Kidney (tissue), 13 donors: ENCODE measurements at regions not wholly inside any gene's neighbourhood (a gene's known extent, or its start where the extent isn't known, plus 50 kb on each side); places are given as distances from the start of the nearest gene placed in this dataset.
A peak's percentile ranks its signal among the peaks of the same experiment; 100 is the strongest.

Experiments used
- DNase-seq, 5 donors: peaks; one replicate each; pipeline ENCODE4 v3.0.0-alpha.2; 2013 to 2020
- FAIRE-seq: peaks from 2 replicates; lab custom pipeline; 2012; peaks lifted over from hg19 to GRCh38; lab: Jason Lieb, UNC
- H3K27ac ChIP-seq, 2 donors: one replicate each; pipeline ENCODE4 v1.7.0; 2013; ENCODE audit warnings: low read depth in 2 of 2, low read length in 2 of 2, inconsistent platforms in 1 of 2
- H3K27me3 ChIP-seq: one replicate; pipeline ENCODE4 v1.7.1; 2013; ENCODE audit warnings: low read length, inconsistent platforms; ENCODE audit not compliant: control insufficient read depth, insufficient read depth
- H3K36me3 ChIP-seq, 3 donors: one replicate each; pipeline versions ENCODE4 v1.7.0 to v1.7.1; 2013; ENCODE audit warnings: low read length in 3 of 3, control low read depth in 1 of 3, inconsistent platforms in 1 of 3; ENCODE audit not compliant: insufficient read depth in 3 of 3, control insufficient read depth in 2 of 3
- H3K4me1 ChIP-seq, 3 donors: one replicate each; pipeline versions ENCODE4 v1.7.0 to v1.7.1; 2013; ENCODE audit warnings: low read length in 3 of 3, inconsistent platforms in 1 of 3, low read depth in 1 of 3; ENCODE audit not compliant: control insufficient read depth in 2 of 3, insufficient read depth in 2 of 3
- H3K4me3 ChIP-seq, 3 donors: one replicate each; pipeline versions ENCODE4 v1.7.0 to v1.8.1; 2013; ENCODE audit warnings: low read length in 3 of 3, control low read depth in 1 of 3, inconsistent platforms in 1 of 3
- H3K9ac ChIP-seq, 3 donors: one replicate each; pipeline versions ENCODE4 v1.7.0 to v1.7.1; 2013; ENCODE audit warnings: low read length in 3 of 3, control low read depth in 1 of 3, inconsistent platforms in 1 of 3
- H3K9me3 ChIP-seq, 3 donors: one replicate each; pipeline versions ENCODE4 v1.7.0 to v1.7.1; 2013; ENCODE audit warnings: low read length in 3 of 3, control low read depth in 1 of 3, inconsistent platforms in 1 of 3; ENCODE audit not compliant: control insufficient read depth in 2 of 3, insufficient read depth in 1 of 3
- CTCF ChIP-seq: IDR thresholded peaks from 3 replicates; pipeline ENCODE4 v1.5.1; 2012; ENCODE audit warnings: mild to moderate bottlenecking, moderate library complexity, borderline replicate concordance; ENCODE audit not compliant: insufficient read depth; ENCODE audit errors: extremely low read depth
- intact Hi-C: fragments of 100-400 bp; cut with DNase I; formaldehyde crosslinking; loops from one replicate; pipeline ENCODE4 v1.11.1; 2022
- donor health status: control.
- donor health status: control.
- donor health status: control.
- donor health status: control.
- donor health status: control.
- donor health status: DM: yes; HTN: yes; CAD: no.
- donor health status: Normal renal cell carcinoma (clear cell type).

GRCh38 chr7:80287400-80288174 lies 153.0 kb downstream of the GNAI1 start:
- no peak for TF ChIP-seq CTCF
- no peak for FAIRE-seq
- intact Hi-C loops: no loop called here

GRCh38 chr7:80286611-80287010 lies 152.0 kb downstream of the GNAI1 start:
- H3K4me1 ChIP-seq: no peaks in the 10 kb centered on the region
- no peak overlapping the region for H3K27ac ChIP-seq
- no peak overlapping the region for H3K9ac ChIP-seq
- H3K27me3 ChIP-seq: no peaks in the 10 kb centered on the region
- FAIRE-seq (peak; percentile 54), DNase-seq (no peak)
- no peaks in the 10 kb centered on the region for H3K36me3 ChIP-seq
- intact Hi-C loops: no loop called here
- H3K4me3 ChIP-seq: no peak overlapping the region
- TF ChIP-seq CTCF: no peak
- no peaks in the 10 kb centered on the region for H3K9me3 ChIP-seq

More at GRCh38 chr7:80287400-80288174, 153.0 kb downstream of the GNAI1 start:
- Histone ChIP-seq H3K36me3 (no peaks in the 10 kb centered on the region), H3K9me3 (no peaks in the 10 kb centered on the region), H3K4me3 (no peak overlapping the region), H3K9ac (no peak overlapping the region), H3K27ac (no peak overlapping the region), H3K4me1 (no peaks in the 10 kb centered on the region), H3K27me3 (no peaks in the 10 kb centered on the region)
- no peak for DNase-seq

DNA sequence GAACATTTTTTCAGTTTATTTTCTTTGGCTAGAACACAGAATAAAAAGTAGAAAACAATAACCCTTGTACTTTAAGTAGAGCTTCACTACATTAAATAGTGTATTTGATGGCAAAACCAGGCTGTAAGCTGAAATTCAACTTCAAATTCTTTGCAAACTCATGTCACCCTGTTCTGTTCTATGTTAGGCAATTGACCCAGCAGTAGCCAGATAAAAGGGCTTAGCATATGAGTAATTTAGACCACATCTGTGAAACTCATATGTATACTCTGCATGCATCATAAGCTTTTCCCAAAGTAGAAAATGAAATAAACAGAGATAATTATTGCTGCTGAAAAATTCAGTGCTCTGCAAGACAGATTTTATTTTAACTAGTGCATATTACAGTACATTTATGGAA lies 150.2 kb downstream of the GNAI1 start:
- no peak overlapping the region for H3K9ac ChIP-seq
- H3K36me3 ChIP-seq: no peaks in the 10 kb centered on the region
- FAIRE-seq: no peak

More for the DNA sequence above, 150.2 kb downstream of the GNAI1 start:
- no peaks in the 10 kb centered on the region for H3K27me3 ChIP-seq
- H3K4me3 ChIP-seq: no peak overlapping the region
- H3K4me1 ChIP-seq: no peaks in the 10 kb centered on the region
- no peaks in the 10 kb centered on the region for H3K9me3 ChIP-seq
- intact Hi-C loops: no loop called here
- no peak overlapping the region for H3K27ac ChIP-seq
- TF ChIP-seq CTCF: no peak
- peak in 1 of 5 donors; percentile 35 for DNase-seq
